GM21717 (cell line): ENCODE measurements at regions not wholly inside any gene's neighbourhood (a gene's known extent, or its start where the extent isn't known, plus 50 kb on each side); places are given as distances from the start of the nearest gene placed in this dataset.

Source experiments
- ATAC-seq: cut with Tn5 transposase; IDR thresholded peaks from one replicate; pipeline ENCODE4 v1.9.1; 2021; ENCODE audit warnings: mild to moderate bottlenecking, moderate library complexity; ENCODE audit not compliant: unreplicated experiment

DNA sequence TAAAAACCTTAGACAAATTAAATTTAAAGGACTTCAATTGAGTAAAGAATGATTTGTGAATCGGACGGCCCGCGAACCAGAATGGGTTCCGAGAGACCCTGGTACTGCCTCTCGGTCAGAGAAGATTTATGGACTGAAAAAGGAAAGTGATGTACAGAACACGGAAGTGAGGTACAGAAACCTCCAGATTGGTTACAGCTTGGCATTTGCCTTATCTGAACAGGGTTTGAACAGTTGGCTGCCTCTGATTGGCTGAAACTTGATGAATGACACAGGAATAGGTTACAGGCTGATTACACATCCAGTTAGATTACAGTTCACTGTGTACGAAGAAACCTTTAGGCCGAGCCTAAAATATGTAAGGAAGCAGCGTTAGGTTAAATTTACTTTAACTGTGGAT is 156.5 kb upstream of the EGFLAM start:
- no peak for ATAC-seq

DNA sequence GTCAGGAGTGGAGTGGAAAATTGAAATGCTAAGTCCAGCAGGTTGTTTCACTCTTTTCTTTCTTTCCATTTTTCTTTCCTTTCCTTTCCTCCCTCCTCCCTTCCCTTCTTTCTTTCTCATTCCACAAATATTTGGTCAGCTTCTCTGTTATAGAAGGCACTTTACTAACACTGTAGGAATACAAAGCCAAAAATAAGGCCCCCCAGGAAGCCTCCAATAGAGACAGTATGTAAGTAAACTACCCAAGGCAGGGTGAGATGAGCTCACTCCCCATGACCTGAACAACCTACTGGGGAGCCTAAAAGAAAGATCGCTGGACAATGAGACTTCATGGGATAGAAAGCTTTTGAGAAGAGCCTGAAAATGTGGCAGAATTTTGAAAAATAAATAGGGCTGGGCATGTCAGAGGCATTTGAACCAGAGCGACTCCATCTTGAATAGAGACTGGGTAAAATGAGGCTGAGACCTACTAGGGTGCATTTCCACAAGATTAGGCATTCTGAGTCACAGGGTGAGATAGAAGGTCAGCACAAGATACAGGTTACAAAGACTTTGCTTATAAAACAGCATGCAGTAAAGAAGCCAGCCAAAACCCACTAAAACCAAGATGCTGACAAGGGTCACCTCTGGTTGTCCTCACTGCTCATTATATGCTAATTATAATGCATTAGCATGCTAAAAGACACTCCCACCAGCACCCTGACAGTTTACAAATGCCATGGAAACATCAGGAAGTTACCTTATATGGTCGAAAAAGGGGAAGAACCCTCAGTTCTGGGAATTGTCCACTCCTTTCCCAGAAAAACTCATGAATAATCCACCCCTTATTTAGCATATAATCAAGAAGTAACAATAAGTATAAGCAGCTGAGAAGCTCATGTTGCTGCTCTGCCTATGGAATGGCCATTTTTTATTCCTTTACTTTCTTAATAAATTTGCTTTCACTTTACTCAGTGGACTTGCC is 158.9 kb upstream of the EGFLAM start:
- ATAC-seq, result no peak

DNA sequence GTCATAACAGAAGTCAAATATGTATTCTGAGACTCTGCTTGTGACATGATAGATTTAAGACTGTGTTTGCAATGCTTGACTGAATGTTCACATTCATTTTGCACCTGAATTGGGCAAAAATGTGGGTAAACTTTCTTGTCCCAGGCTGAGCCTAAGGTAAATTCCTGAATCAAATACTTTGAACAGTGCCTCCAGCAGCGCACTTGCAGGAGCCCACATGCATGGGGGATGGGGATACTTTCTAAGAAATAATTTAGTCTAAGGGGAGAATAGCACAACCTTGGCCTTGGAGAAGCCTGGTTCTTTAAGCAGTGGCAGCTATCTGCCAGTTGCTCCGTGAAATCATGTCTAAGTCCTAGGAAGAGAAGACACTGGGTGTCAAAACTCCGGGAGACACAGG is 163.5 kb upstream of the EGFLAM start:
- no peak for ATAC-seq

DNA sequence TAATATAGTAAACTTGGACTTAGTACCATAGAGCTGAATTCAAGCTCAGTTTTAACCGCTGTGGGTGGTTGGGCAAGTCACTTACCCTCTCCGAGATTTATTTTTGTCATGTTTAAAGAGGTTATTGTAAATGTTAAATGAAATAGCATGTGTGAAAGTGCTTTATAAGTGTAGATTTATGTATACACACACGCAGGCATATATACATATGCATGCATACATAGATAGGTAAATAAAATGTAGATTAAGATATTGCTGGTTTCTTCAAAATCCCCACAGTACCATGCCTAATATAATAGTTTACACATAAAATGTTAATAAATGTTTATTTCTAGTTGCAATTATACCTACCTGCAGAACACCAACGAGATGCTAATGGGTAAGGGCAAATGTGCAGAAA is 164.5 kb upstream of the EGFLAM start:
- no peak for ATAC-seq

DNA sequence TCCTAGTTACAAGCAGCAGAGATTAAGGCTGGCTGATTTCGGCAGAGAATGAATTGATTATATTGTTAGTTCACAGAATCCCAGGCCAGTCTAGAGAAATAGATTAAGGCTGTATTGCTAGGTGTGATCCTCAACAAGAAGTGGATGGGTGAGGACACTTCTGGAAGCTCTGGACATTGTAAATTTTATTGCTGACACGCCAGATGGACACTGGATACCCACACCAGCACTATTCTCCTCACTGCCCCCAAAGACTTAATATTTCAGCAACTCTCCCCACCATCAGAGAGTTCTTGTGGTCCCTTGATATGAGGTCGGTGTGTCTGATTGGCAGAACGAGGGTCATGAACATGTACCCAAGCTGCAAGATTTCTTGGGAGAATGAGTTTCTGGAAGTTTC is 171.6 kb upstream of the EGFLAM start:
- ATAC-seq, result no peak

DNA sequence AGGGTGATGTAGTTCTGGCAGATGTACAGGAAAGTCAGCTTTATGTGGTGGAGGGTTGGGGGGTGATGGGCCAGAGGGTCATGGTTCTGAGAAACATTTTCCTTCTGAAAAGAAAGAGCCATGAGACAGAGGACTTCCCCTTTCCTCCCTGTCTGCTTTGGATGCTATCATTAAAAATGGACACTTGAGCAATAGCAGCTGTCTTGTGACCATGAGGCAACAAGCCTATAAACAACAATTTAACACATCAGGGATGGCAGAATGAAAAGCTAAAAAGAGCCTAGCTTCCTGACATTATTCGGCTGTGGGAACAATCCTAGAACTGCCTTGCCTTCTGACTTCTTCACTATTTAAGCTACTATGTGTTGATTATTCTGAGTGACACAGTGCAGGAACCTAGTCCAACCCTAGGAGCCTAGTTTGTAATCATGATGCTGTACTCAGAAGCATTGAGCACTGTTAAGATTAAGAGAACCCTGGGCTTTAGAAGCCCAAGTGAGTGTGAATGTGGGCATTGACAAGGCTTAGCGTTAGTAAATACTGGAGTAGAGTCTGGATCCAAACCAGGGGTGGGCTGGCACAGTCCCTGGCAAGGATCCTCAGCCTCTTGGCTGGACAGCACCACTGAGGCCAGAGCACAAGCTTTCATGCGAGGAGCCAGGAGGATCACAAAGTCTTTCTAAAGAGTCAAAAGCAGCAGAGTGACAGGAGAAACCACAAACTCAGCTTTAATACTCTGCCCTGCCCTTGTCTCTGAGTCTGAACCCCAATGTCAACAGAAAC is 178.5 kb upstream of the EGFLAM start:
- ATAC-seq, result no peak

DNA sequence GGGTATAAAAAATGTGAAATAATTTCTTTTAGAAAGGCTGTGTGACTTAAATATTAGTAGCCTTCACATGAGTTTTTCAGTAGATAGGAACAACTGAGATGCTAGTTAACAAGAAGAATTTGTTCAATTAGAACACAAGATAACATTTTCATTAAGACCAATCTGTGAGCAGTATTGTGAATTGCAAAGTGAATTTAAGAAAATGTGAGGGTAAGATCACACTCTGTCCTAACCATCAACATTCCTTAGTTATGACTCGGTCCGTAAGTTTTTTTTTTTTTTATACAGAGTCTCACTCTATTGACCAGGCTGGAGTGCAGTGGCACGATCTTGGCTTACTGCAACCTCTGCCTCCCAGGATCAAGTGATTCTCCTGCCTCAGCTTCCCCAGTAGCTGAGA is 180.2 kb upstream of the EGFLAM start:
- no peak for ATAC-seq

DNA sequence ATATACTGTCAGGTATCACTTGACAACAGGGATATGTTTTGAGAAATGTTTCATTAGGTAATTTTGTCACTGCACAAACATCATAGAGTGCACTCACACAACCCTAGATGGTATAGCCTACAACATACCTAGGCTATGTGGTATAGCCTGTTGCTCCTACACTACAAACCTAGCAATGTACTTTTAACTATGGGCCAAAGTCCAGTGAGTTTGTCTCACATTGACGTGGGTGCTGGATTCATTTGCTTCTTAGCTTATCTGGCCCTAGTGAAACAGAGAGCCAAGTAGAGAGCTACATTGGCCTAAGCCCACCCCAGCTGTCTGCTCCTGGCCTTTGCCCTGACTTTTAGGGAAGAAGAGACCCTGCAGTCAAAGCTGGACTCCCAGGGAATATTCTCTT is 180.7 kb upstream of the EGFLAM start:
- ATAC-seq, result no peak

DNA sequence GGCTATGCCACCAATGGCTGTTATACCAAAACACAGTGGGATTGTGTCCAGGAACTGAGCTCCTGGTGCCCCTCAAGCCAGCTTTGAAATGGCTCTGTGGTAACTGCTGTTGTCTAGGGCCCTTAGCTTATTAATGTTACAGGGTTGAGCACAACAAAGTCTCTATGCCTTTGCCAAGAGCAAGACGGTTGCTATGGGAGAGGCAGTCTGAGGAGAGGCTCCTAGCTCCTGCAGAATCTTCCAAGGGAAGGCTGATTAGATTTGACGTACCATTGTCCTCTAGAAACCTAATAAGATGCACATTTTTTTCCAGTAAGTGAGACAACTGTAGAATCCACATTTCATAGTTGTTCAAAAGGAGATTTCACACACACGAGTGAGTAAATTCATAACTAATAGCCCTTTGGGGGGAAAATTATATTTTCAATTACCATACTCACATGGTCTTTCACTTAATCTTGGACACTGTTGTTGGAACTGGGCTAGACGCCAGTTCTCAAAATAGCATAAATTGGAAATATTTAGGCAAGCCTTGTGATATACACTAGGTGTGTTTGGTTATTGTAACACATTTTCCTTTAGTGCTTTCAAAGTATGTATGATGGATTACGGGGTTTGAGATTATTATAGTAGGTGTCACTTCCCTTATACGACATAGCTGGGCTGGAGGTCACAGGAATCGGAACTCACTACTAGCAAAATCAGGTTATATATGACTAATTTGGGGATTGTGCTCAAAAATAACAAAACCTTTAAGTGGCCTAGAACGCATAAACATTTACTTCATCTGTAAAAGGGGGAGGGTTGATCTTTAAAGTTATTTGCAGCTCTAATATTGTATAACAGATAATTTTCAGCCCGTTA is 186.3 kb upstream of the EGFLAM start:
- ATAC-seq, result no peak

DNA sequence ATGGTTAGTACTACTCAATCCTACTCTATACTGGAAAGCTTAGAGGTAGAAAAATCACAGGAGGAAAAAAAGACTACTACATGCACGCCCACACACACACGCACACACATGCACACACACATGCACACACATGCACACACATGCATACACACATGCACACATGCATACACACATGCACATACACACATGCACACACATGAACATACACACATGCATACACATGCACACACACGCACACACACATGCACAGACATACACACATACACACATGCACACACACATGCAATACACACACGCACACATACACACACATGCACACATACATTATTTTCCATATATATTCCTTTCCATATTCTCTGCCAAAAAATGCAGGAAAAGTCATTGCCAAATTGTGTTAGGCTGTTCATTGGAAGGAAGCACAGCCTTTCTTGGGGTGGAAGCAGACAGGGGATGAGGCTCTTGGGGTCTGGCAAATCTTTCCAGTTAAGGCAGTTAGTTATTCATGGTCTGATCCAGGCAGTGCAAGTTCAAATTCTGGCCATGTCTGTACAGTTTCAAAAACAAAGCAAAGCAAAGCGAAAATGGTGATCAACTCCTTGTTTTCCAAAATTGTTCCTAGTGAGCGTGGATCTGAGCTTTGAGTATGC is 187.9 kb upstream of the EGFLAM start:
- no peak for ATAC-seq

DNA sequence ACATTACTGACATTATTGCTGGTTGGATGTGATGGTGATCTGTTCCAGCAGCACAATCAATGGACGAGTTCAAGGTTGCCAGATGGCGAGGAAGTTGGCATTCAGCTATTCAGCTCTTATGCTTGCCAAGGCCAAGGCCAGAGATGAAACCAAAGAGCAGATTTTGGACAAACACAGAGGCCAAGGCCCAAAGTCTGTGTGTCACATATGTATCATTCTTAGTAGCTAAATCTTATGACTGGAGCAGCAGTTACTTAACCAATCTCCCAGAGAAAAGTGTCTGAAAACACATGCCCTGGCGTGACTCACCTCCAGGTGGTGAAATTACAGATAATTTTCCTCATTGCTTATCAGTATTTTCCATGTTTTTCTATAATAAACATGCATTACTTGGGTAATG is 189.0 kb upstream of the EGFLAM start:
- no peak for ATAC-seq

DNA sequence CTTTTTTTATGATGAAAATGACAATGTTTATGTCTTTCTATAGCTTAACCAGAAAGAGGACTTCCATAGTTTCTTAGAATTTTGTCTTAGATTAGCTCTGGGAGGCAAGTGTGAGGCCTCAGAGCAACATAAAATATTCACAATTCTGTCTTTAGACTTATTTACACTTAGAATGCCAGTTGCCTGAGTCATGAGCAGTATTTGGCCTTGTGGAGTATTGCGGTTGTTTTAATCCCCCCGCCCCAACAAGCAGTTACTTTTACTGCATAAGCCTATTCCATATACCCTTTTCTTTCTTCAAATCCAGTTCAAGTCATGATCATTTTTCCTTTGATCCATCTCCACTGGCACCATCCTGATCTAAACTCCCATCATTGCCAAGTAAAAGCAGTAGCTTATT is 198.0 kb upstream of the EGFLAM start:
- ATAC-seq, result no peak

DNA sequence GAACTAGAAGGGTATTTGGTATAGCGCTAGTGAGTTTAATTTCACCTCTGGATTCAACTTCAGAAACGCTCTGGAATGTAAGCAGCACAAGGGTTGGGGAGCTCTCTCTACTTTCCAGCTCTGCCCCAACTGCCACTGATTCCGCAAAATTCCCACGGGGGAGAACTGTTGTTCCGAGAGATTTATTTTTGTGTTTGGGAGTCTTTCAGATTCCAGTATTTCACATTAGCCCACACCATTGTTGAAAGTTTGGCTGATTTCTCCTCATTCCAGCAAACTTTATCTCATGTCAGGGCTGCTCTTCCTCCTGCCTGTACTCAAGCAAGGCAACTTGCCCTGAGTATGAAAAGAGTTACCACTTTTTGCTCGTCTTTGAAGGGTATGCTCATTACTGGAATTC is 198.5 kb upstream of the EGFLAM start:
- ATAC-seq, result no peak

DNA sequence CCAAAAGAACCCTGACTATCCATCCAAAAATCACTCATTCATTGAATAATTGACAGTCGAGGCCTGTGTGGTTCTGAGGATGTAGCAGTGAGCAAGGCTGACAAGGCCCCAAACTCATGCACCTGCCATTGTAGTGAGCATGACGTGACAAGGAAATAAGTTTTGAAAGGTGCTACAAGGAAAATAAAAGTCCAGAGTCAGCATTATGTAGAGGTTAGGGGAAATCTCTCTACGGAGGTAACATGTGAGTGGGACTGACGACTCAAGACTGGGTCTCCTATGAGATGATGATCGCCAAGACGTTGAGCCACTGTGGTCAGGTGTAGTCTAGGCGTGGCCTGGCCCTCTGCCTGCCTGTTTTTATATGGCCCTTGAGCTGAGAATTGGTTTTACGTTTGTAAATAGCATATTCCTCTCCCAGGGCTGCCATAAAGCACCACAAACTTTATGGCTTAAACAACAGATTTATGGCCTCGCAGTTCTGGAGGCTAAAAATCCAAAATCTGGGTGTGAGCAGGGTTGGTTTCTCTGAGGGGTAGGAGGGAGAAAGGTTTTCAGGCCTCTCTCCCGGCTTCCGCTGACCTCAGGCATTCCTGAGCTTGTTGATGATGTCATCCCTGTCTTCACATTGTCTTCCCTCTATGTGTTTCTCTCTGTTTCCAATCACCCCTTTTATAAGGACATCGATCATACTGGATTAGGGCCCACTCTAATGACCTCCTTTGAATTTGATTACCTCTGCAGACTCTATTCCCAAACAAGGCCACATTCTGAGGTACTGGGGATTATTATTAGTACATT is 206.4 kb upstream of the EGFLAM start:
- no peak for ATAC-seq

DNA sequence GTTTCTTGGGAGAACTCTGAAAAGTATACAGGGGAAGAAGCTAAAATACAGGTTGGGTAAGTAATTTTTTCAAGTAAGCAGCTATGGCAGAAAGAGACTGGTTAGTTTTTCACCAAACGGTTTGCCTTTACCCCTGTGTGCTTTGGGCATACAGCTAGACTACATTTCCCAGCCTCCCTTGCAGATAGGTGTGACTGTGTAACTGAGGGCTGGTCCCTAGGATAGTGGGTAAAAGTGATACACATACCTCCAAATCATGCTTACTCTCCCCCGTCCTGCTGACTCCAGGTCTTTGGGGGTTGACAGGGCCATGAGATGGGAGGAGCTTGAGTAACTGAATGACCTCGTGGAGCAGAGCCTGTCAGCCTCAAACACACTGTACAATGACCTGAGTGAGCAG is 208.6 kb upstream of the GDNF start:
- no peak for ATAC-seq

DNA sequence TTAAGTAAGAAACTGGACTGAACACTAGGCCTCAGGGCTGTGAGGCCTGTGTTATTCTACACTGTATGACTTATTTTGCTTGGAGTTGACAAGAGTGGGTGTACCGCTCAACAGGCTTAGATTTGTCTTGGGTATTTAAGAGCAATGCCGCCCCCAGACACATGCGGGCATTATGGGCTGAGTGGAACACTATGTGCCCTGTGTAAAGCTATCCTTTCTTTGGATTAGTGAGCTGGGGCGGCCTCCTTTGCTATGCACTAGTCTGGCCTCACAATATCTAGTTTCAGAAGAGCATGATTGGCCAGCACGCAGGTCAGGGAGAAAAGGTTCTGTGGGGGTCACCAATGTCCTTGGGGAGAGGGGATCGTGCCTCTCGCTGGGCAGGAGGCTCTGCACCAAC is 206.3 kb upstream of the GDNF start:
- ATAC-seq, result no peak

DNA sequence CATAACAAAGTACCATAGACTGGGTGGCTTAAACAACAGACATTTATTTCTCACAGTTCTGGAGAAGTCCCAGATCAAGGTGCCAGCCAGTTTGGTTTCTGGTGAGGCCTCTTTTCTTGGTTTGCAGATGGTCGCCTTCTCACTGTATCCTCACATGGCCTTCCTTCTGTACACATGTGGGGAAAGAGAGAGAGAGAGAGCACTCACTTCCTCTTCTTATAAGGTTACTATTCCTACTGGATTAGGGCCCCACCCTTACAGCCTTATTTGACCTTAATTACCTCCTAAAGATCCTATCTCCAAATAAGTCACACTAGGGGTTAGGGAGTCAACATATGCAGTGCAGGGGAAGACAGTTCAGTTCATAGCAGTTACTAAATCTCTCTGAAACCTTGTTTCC is 205.6 kb upstream of the GDNF start:
- ATAC-seq, result no peak

DNA sequence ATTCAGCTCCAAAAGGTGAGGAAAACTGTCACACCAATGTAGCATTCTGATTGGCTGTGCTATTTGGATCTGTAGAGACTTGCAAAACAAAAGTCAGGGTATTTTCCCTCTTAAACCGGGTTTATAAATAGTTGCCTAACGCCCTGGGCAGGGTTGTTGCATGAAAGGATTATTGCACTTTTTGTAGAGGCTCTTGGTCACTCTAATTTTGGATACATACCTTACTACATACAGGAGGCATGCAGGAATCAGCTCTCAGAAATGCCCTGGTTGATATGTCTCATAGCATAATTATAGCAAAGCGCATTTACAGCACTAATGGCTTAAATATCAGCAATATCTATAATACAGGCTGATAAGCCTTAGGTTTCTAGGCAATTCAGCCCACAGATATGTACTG is 200.0 kb upstream of the GDNF start:
- no peak for ATAC-seq

DNA sequence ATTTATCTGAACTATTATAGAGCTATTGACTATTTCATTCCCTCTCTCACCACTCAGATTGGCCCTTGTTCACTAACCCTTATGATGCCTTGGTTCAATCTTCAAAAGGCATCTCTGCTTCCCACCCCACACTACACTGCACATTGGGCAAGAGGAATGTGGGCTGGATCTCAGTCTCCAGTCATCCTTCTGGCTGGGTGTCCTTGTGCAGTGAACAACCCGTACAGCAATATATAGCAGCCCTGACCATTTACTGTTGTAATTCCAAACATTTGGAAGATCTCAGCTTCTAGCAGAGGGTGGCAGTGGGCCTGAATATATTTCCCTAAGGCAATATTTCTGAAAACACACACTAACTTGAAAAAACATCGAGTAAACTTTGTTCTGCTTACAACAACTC is 199.2 kb upstream of the GDNF start:
- no peak for ATAC-seq

DNA sequence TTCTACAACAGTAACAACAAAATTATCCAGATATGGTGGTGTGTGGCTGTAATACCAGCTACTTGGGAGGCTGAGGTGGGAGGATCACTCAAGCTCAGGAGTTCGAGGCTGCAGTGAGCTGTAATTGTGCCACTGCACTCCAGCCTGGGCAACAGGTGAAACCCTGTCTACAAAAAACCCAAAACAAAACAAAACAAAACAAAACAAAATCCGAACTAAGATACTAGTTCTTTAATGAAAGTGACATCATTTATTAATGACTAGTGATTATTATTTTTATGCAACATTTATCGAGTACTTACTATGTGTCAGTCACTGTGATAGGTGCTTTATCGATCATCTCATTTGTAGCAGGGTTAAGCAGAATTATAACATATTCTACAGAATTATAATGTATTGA is 196.9 kb upstream of the GDNF start:
- no peak for ATAC-seq
